Activated CD8-positive, alpha-beta T cell treated with anti-CD3 and anti-CD28 coated beads for 36 hours (primary cell): ENCODE measurements at regions not wholly inside any gene's neighbourhood (a gene's known extent, or its start where the extent isn't known, plus 50 kb on each side); places are given as distances from the start of the nearest gene placed in this dataset.

Source experiments
- ATAC-seq: fragments of 200-7000 bp; cut with Tn5 transposase; one replicate; pipeline ENCODE4 v1.10.0; 2021; ENCODE audit warnings: mild to moderate bottlenecking, moderate library complexity
- CTCF ChIA-PET: fragments of 350-600 bp; sonication (Branson Sonifier 250); formaldehyde crosslinking; loops from one replicate; lab custom pipeline; 2021; ENCODE audit warnings: antibody characterized with exemption; lab: Charles Lee
- POLR2A ChIA-PET: fragments of 350-600 bp; sonication (Branson Sonifier 250); formaldehyde crosslinking; loops from one replicate; lab custom pipeline; 2021; ENCODE audit warnings: antibody characterized with exemption; lab: Charles Lee
- DNase-seq: peaks from one replicate; pipeline ENCODE4 v3.0.0-alpha.2; 2020
- H3K27ac Mint-ChIP-seq: one replicate; pipeline ENCODE4 v1.8.0; 2021; ENCODE audit warnings: mild to moderate bottlenecking, mixed read lengths
- H3K27me3 Mint-ChIP-seq: one replicate; pipeline ENCODE4 v1.8.0; 2021; ENCODE audit warnings: mixed read lengths
- H3K36me3 Mint-ChIP-seq: one replicate; pipeline ENCODE4 v1.8.0; 2021; ENCODE audit warnings: low read depth, mixed read lengths
- H3K4me1 Mint-ChIP-seq: one replicate; pipeline ENCODE4 v1.8.0; 2021; ENCODE audit warnings: low read depth, mixed read lengths
- H3K4me3 Mint-ChIP-seq: one replicate; pipeline ENCODE4 v1.8.0; 2021; ENCODE audit warnings: mild to moderate bottlenecking, moderate library complexity, mixed read lengths
- H3K9me3 Mint-ChIP-seq: one replicate; pipeline ENCODE4 v1.8.0; 2021; ENCODE audit warnings: mixed read lengths
- CTCF ChIP-seq: fragments of 200-600 bp; IDR thresholded peaks from one replicate; pipeline ENCODE4 v1.8.0; 2022; ENCODE audit warnings: antibody characterized with exemption, mild to moderate bottlenecking
- intact Hi-C: fragments of 100-400 bp; cut with micrococcal nuclease; formaldehyde crosslinking; loops from one replicate; pipeline ENCODE4 v1.10.0; 2022

- TF ChIP-seq CTCF, result no peak
- POLR2A ChIA-PET, result no interaction called here
- intact Hi-C loops, result no loop called here
- no peak overlapping the region for H3K4me3 Mint-ChIP-seq
- ATAC-seq (peak; percentile 38), DNase-seq (no peak)
- CTCF ChIA-PET, result no interaction called here
- peak overlapping the region; percentile 71 for H3K27ac Mint-ChIP-seq
- H3K27me3 Mint-ChIP-seq, result no peaks in the 10 kb centered on the region
- H3K4me1 Mint-ChIP-seq, result peaks cover 63% of the 10 kb centered on the region
- H3K36me3 Mint-ChIP-seq, result no peaks in the 10 kb centered on the region
- H3K9me3 Mint-ChIP-seq, result no peaks in the 10 kb centered on the region
These were observed 132.9 kb upstream of the SSTR1 start for GRCh38 chr14:38074754-38075153.

GRCh38 chr14:38078393-38078792, 129.3 kb upstream of the SSTR1 start:
- no peak overlapping the region for H3K4me3 Mint-ChIP-seq
- DNase-seq, result peak; percentile 68
- no peaks in the 10 kb centered on the region for H3K36me3 Mint-ChIP-seq
- POLR2A ChIA-PET, result no interaction called here
- no peaks in the 10 kb centered on the region for H3K27me3 Mint-ChIP-seq
- peaks cover 53% of the 10 kb centered on the region for H3K4me1 Mint-ChIP-seq
- TF ChIP-seq CTCF, result no peak
- H3K9me3 Mint-ChIP-seq, result no peaks in the 10 kb centered on the region
- ATAC-seq, result peak; percentile 65
- intact Hi-C loops, result no loop called here
- CTCF ChIA-PET, result interaction anchor here (0.9 to 1.1 kb wide), 2 partner anchors 9 to 13 kb away, joined by 3 to 4 read pairs; no protein-coding TSS in a partner anchor
- peak overlapping the region; percentile 62 for H3K27ac Mint-ChIP-seq

- intact Hi-C loops, result no loop called here
- Mint-ChIP-seq H3K27ac (peak overlapping the region; percentile 71), H3K9me3 (no peaks in the 10 kb centered on the region), H3K4me3 (no peak overlapping the region), H3K36me3 (no peaks in the 10 kb centered on the region), H3K4me1 (peaks cover 48% of the 10 kb centered on the region), H3K27me3 (no peaks in the 10 kb centered on the region)
- CTCF ChIA-PET, result interaction anchor here (1.1 kb wide), 1 partner anchor 28 kb away, joined by 3 read pairs; no protein-coding TSS in a partner anchor
- no peak for DNase-seq
- POLR2A ChIA-PET, result interaction anchor here (1.0 kb wide), 1 partner anchor 14 kb away, joined by 3 read pairs; no protein-coding TSS in a partner anchor
- TF ChIP-seq CTCF, result no peak
- ATAC-seq, result peak; percentile 63
These were observed 128.4 kb upstream of the SSTR1 start for GRCh38 chr14:38079268-38079667.

DNA sequence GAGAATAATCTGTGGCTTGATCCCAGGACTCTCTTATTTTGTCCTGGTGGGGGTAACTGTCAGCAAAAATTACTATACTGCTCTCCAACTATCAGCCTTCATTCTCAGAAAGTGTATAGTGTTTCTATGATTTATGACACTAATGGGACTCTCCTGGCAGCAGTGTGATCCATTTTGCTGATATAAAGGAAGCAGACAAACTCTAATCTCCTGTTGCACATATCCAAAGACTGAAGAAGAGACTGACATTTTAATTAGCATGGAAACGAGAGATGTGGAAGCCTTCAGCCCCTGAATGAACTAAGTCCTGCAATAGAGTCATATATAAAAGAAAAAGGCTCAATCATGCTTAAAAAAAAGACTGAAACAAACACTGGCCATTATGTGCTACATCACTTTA, 127.8 kb upstream of the SSTR1 start:
- POLR2A ChIA-PET, result interaction anchor here (1.0 kb wide), 1 partner anchor 15 kb away, joined by 3 read pairs; no protein-coding TSS in a partner anchor
- Mint-ChIP-seq H3K27me3 (no peaks in the 10 kb centered on the region), H3K4me1 (peaks cover 41% of the 10 kb centered on the region), H3K9me3 (no peaks in the 10 kb centered on the region), H3K4me3 (no peak overlapping the region), H3K27ac (peak overlapping the region; percentile 22), H3K36me3 (no peaks in the 10 kb centered on the region)
- DNase-seq, result no peak
- CTCF ChIA-PET, result interaction anchor here (1.1 kb wide), 1 partner anchor 27 kb away, joined by 3 read pairs; no protein-coding TSS in a partner anchor
- TF ChIP-seq CTCF, result no peak
- no peak for ATAC-seq
- intact Hi-C loops, result no loop called here

DNA sequence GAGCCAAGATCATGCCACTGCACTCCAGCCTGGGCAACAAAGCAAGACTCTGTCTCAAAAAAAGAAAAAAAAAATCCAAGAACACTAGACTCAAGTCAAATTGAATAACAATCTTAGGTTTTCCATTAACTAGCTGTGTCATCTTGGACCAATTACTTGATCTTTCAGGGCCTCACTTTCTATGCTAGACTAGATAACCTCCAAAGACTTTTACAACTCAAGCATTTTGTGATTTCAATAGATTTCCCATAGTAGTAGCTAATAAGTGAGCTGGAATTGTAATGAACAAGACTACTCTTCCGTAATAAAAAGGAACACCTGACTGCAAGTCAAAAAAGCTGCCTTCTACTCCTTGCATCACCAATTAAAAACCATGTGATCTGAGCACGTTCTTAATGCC, 127.0 kb upstream of the SSTR1 start:
- ChIA-PET CTCF (interaction anchor here (0.6 to 0.7 kb wide), 2 partner anchors 16 to 957 kb away, joined by 3 to 4 read pairs; no protein-coding TSS in a partner anchor), POLR2A (no interaction called here)
- Mint-ChIP-seq H3K9me3 (no peaks in the 10 kb centered on the region), H3K27me3 (no peaks in the 10 kb centered on the region), H3K36me3 (no peaks in the 10 kb centered on the region), H3K4me1 (peaks cover 39% of the 10 kb centered on the region), H3K4me3 (no peak overlapping the region), H3K27ac (no peak overlapping the region)
- no peak for ATAC-seq
- TF ChIP-seq CTCF, result no peak
- DNase-seq, result no peak
- intact Hi-C loops, result no loop called here
